ENCODE measurements at regions not wholly inside any gene's neighbourhood (a gene's known extent, or its start where the extent isn't known, plus 50 kb on each side); places are given as distances from the start of the nearest gene placed in this dataset.

DNA sequence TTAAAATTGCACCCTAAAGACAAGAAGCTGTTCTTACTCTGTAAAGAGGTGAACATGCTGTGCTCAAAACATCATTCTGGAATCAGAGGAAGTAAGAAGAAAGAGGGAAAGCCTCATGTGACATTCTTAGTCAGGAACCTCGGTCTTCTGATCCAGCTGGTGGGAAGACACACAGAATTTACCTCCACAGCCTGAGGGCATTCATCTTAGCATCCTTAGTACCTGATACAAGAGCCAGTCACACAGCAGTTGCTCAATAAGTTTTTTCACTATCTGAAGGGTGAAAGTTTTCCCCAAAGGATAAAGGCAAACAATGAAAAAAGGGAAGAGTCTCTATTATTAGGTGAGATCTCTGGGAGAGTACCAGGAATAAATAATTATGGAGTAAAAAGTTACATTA is 116.8 kb downstream of the SEMA6D start:
- no peaks in the 10 kb centered on the region for H3K23me2 ChIP-seq (ENCODE audit: low read depth, low read length)
- 100% methylated on average over 1 of the region's 1 CpG; no CpG with 5 or more reads in 1 of the 2 experiments for WGBS, 2 experiments (ENCODE audit: extremely low coverage in 1 of 2, insufficient coverage in 1 of 2, insufficient read length in 1 of 2, insufficient replicate concordance in 2 of 2, low coverage in 1 of 2, low lambda C conversion rate in 2 of 2, missing lambda C conversion rate in 1 of 2)
- H2BK5ac ChIP-seq (ENCODE audit: low read depth, low read length) = no peak overlapping the region
- no peaks in the 10 kb centered on the region for H3K27me3 ChIP-seq (replicated peaks in 1 of 4; ENCODE audit: control insufficient read depth in 3 of 4, extremely low read depth in 1 of 4, insufficient read depth in 3 of 4, low read length in 3 of 4)
- no peaks in the 10 kb centered on the region for H3K4me1 ChIP-seq (replicated peaks in 1 of 4; ENCODE audit: control insufficient read depth in 3 of 4, insufficient read depth in 4 of 4, low read length in 3 of 4)
- no peak overlapping the region for H2AFZ ChIP-seq (ENCODE audit: low read length)
- FAIRE-seq (no peak), DNase-seq (ENCODE audit: low read depth in 1 of 2, low spot score in 2 of 2) (no peak)
- H2BK15ac ChIP-seq (ENCODE audit: low read length) = no peak overlapping the region
- H3K79me1 ChIP-seq (ENCODE audit: low read depth, low read length) = no peaks in the 10 kb centered on the region
- H3K18ac ChIP-seq (ENCODE audit: extremely low read depth, low read length) = no peak overlapping the region
- CTCF ChIA-PET (ENCODE audit: partially characterized antibody) = interaction anchor here (1.5 kb wide), 1 partner anchor 11 kb away, joined by 4 read pairs; no protein-coding TSS in a partner anchor
- no peaks in the 10 kb centered on the region for H3K79me2 ChIP-seq (ENCODE audit: control insufficient read depth in 1 of 2, insufficient read depth in 2 of 2, low read length in 2 of 2)
- H3K9ac ChIP-seq (replicated peaks in 1 of 4; ENCODE audit: extremely low read depth in 1 of 4, low read depth in 3 of 4, low read length in 3 of 4) = no peak overlapping the region
- H4K91ac ChIP-seq (replicated peaks; ENCODE audit: insufficient read length, low read length) = no peak overlapping the region
- H4K5ac ChIP-seq (ENCODE audit: insufficient read length, low read depth, low read length) = no peak overlapping the region
- no peak overlapping the region for H3K4ac ChIP-seq (replicated peaks; ENCODE audit: insufficient read length, low read depth, low read length)
- no peak overlapping the region for H3K14ac ChIP-seq (ENCODE audit: insufficient read length)
- no peak for TF ChIP-seq SRF (IDR thresholded peaks at IDR 0.05; ENCODE audit: low read depth, low read length)
- TF ChIP-seq BCL11A (IDR thresholded peaks at IDR 0.05; ENCODE audit: low read depth in 2 of 2, low read length in 2 of 2) = no peak
- TF ChIP-seq ATF3 (IDR thresholded peaks at IDR 0.05; ENCODE audit: insufficient read depth, low read depth, low read length) = no peak
- no peak for TF ChIP-seq TCF12 (IDR thresholded peaks at IDR 0.05; ENCODE audit: low read depth, low read length)
- no peak for TF ChIP-seq TEAD4 (IDR thresholded peaks at IDR 0.05; ENCODE audit: low read depth, low read length)
- no peak for TF ChIP-seq POLR2AphosphoS5 (IDR thresholded peaks at IDR 0.05; ENCODE audit: low read depth, low read length)
- TF ChIP-seq CTBP2 (IDR thresholded peaks at IDR 0.05; ENCODE audit: borderline replicate concordance, insufficient read depth, insufficient read length, low read length) = no peak
- TF ChIP-seq EZH2 (IDR thresholded peaks at IDR 0.05; ENCODE audit: low read depth, low read length, severe bottlenecking) = no peak
- TF ChIP-seq PHF8 (conservative IDR thresholded peaks at IDR 0.05; ENCODE audit: low read depth, low read length) = no peak
- no peak for TF ChIP-seq CBX5 (IDR thresholded peaks at IDR 0.05; ENCODE audit: low read depth, low read length)
- TF ChIP-seq RXRA (IDR thresholded peaks at IDR 0.05; ENCODE audit: insufficient read depth, low read depth, low read length) = no peak
- no peak for TF ChIP-seq POLR2A (IDR thresholded peaks at IDR 0.05; ENCODE audit: control extremely low read depth in 1 of 2, low read depth in 2 of 2, low read length in 2 of 2)
- TF ChIP-seq CHD2 (IDR thresholded peaks at IDR 0.05; ENCODE audit: low read length) = no peak
- no peak for TF ChIP-seq SIX5 (IDR thresholded peaks at IDR 0.05; ENCODE audit: low read depth, low read length)
- no peaks in the 10 kb centered on the region for H4K20me1 ChIP-seq (replicated peaks in 1 of 2; ENCODE audit: control insufficient read depth in 1 of 2, insufficient read depth in 2 of 2, low read length in 2 of 2)
- H3K23ac ChIP-seq (ENCODE audit: insufficient read length) = no peak overlapping the region
- H2AK5ac ChIP-seq (ENCODE audit: low read depth, low read length) = no peak overlapping the region
- no peak overlapping the region for H4K8ac ChIP-seq (ENCODE audit: extremely low read depth, insufficient read depth, low read length)
- H3K9me3 ChIP-seq (ENCODE audit: insufficient read depth in 2 of 2, low read depth in 1 of 2, low read length in 1 of 2) = no peaks in the 10 kb centered on the region
- H3K56ac ChIP-seq (replicated peaks; ENCODE audit: insufficient read length, low read depth, low read length) = no peak overlapping the region
- no peak overlapping the region for H3K27ac ChIP-seq (ENCODE audit: low read depth, low read length)
- H3K4me3 ChIP-seq (ENCODE audit: extremely low read depth in 1 of 4, insufficient read depth in 2 of 4, low read depth in 3 of 4, low read length in 4 of 4) = no peak overlapping the region
- no peak overlapping the region for H2BK120ac ChIP-seq (replicated peaks; ENCODE audit: low read depth, low read length)
- H3K36me3 ChIP-seq (ENCODE audit: control insufficient read depth in 2 of 4, insufficient read depth in 4 of 4, low read length in 3 of 4) = no peaks in the 10 kb centered on the region
- H3K4me2 ChIP-seq (ENCODE audit: insufficient read depth in 1 of 2, low read depth in 2 of 2, low read length in 2 of 2) = no peak overlapping the region
- H2BK12ac ChIP-seq (ENCODE audit: low read depth, low read length) = no peak overlapping the region
- no peak overlapping the region for H2BK20ac ChIP-seq (ENCODE audit: low read length)
- POLR2A ChIA-PET (ENCODE audit: partially characterized antibody) = interaction anchor here (0.6 kb wide), 1 partner anchor 36 kb away, joined by 3 read pairs; no protein-coding TSS in a partner anchor
